ENCODE measurements at regions not wholly inside any gene's neighbourhood (a gene's known extent, or its start where the extent isn't known, plus 50 kb on each side); places are given as distances from the start of the nearest gene placed in this dataset.

DNA sequence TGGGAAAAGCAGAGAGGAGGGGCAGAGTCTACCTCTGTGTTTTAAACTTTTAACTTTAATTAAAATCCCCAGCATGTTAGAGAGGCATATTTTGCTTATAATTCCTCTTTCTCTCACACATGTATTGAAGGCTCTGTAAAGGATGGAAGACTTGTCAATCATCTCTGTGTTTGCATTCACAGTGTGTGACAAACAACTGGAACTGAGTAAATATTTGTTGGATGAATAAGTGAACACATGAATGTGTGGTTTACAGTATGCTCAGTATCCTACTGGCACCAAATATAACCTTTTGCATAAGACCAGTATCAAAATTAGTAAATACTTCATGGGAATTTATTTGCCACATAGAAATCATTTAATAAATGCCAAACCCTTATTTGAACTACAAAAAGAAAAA lies 829.0 kb downstream of the GRID1 start:
- no peaks in the 10 kb centered on the region for H3K36me3 ChIP-seq (ENCODE audit: control insufficient read depth, insufficient read depth, low read length)
- H3K27me3 ChIP-seq (ENCODE audit: control insufficient read depth, insufficient read depth, low read length), result no peaks in the 10 kb centered on the region
- no peak overlapping the region for H3K4me3 ChIP-seq (ENCODE audit: low read depth, low read length)
- H3K27ac ChIP-seq (ENCODE audit: low read depth, low read length), result no peak overlapping the region
- no peaks in the 10 kb centered on the region for H3K9me3 ChIP-seq (ENCODE audit: control insufficient read depth, insufficient read depth, low read depth, low read length)
- H3K4me1 ChIP-seq (ENCODE audit: control insufficient read depth, insufficient read depth, low read length), result peaks cover 6% of the 10 kb centered on the region; the same call in 1 of the 2 replicates
- H3K9ac ChIP-seq (ENCODE audit: low read length), result no peak overlapping the region

DNA sequence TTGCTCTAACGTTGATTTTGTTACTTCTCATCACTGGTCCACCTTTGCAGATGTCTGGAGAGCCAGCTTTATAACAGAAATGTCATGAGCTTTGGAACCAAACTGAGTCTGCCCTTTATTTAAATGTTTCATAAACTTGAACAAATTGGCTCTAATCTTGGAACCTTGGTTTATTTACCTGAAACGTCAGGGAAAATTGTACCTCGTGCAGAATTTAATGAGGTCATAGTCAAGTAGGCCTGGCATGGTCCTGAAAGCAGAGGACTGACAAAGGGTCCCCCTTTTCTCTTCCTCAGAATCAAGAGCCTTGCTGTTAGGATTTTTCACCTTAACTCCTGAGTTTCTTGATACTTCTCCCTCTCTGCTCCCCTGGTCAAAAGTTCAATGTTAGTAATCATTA lies 828.0 kb downstream of the GRID1 start:
- H3K27ac ChIP-seq (ENCODE audit: low read depth, low read length), result no peak overlapping the region
- no peak overlapping the region for H3K9ac ChIP-seq (ENCODE audit: low read length)
- no peaks in the 10 kb centered on the region for H3K9me3 ChIP-seq (ENCODE audit: control insufficient read depth, insufficient read depth, low read depth, low read length)
- H3K36me3 ChIP-seq (ENCODE audit: control insufficient read depth, insufficient read depth, low read length), result no peaks in the 10 kb centered on the region
- no peak overlapping the region for H3K4me3 ChIP-seq (ENCODE audit: low read depth, low read length)
- peaks cover 14% of the 10 kb centered on the region for H3K4me1 ChIP-seq (ENCODE audit: control insufficient read depth, insufficient read depth, low read length)
- H3K27me3 ChIP-seq (ENCODE audit: control insufficient read depth, insufficient read depth, low read length), result no peaks in the 10 kb centered on the region

DNA sequence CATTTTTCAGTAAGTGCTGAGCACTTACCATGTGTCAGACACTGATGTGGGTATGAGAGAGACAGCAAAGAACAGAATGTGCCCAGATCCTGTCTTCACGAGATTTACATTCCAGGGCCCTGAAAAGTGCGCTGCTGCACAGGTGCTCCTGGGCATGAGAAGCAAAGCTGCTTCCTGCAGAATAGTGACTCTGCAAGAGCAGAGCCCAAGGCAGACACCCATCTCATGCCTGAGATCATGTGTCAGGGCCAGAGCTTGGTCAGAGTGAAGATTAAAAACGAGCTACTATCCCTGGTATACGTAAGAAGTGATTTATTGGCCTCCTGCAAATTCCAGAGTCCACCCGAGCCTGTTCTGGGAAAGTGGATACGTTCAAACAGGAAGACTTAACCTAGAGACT lies 824.4 kb downstream of the GRID1 start:
- Histone ChIP-seq H3K9me3 (ENCODE audit: control insufficient read depth, insufficient read depth, low read depth, low read length) (no peaks in the 10 kb centered on the region), H3K4me1 (ENCODE audit: control insufficient read depth, insufficient read depth, low read length) (peaks cover 17% of the 10 kb centered on the region), H3K27me3 (ENCODE audit: control insufficient read depth, insufficient read depth, low read length) (no peaks in the 10 kb centered on the region), H3K36me3 (ENCODE audit: control insufficient read depth, insufficient read depth, low read length) (no peaks in the 10 kb centered on the region), H3K27ac (ENCODE audit: low read depth, low read length) (no peak overlapping the region), H3K4me3 (ENCODE audit: low read depth, low read length) (no peak overlapping the region), H3K9ac (ENCODE audit: low read length) (no peak overlapping the region)

GRCh38 chr10:85542936-85543730 lies 823.5 kb downstream of the GRID1 start:
- H3K4me1 ChIP-seq (ENCODE audit: control insufficient read depth, insufficient read depth, low read length), result peaks cover 25% of the 10 kb centered on the region
- H3K9me3 ChIP-seq (ENCODE audit: control insufficient read depth, insufficient read depth, low read depth, low read length), result no peaks in the 10 kb centered on the region
- H3K4me3 ChIP-seq (ENCODE audit: low read depth, low read length), result no peak overlapping the region
- no peaks in the 10 kb centered on the region for H3K27me3 ChIP-seq (ENCODE audit: control insufficient read depth, insufficient read depth, low read length)
- no peak overlapping the region for H3K27ac ChIP-seq (ENCODE audit: low read depth, low read length)
- H3K36me3 ChIP-seq (ENCODE audit: control insufficient read depth, insufficient read depth, low read length), result no peaks in the 10 kb centered on the region
- no peak overlapping the region for H3K9ac ChIP-seq (ENCODE audit: low read length)

DNA sequence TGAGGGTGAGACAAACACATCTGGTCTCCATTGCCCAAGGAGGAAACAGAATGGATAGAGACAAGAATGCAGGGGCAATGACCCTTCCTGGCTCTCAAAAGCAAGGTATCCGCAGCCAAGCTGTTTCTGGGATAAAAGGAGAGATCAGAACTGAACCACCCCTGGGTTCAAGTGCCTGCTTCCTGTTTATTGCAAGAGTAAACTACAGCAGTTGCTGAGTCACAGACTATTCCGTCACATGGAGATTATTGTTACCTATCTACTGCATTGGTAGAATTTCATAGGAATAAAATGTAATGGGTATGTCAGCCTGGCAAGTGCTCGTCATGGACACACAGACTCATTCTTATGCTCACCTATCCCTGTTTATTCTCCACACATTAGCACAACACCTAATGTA lies 821.6 kb downstream of the GRID1 start:
- no peak overlapping the region for H3K4me3 ChIP-seq (ENCODE audit: low read depth, low read length)
- H3K27me3 ChIP-seq (ENCODE audit: control insufficient read depth, insufficient read depth, low read length), result no peaks in the 10 kb centered on the region
- no peak overlapping the region for H3K27ac ChIP-seq (ENCODE audit: low read depth, low read length)
- no peak overlapping the region for H3K9ac ChIP-seq (ENCODE audit: low read length)
- H3K36me3 ChIP-seq (ENCODE audit: control insufficient read depth, insufficient read depth, low read length), result no peaks in the 10 kb centered on the region
- H3K4me1 ChIP-seq (ENCODE audit: control insufficient read depth, insufficient read depth, low read length), result peaks cover 28% of the 10 kb centered on the region
- no peaks in the 10 kb centered on the region for H3K9me3 ChIP-seq (ENCODE audit: control insufficient read depth, insufficient read depth, low read depth, low read length)

DNA sequence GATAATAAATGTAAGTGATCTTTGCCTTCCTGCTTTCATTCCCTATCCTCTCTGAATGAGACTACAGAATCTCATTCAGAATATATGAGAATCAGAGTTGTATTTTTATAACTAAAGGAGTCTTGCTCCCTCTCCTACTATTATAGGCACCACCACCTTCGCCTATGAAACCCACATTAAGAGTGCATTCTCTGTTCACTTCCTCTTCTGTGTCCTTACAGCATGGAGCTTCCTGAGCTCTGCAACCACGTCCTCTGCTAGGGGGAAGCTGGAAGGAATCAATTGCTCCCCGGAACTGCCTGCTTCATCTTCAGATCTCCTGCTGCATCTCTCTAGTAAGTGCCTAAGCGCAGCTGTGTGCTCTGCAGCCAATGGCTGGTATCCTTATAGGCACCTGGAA lies 820.7 kb downstream of the GRID1 start:
- no peak overlapping the region for H3K4me3 ChIP-seq (ENCODE audit: low read depth, low read length)
- no peak overlapping the region for H3K27ac ChIP-seq (ENCODE audit: low read depth, low read length)
- no peaks in the 10 kb centered on the region for H3K27me3 ChIP-seq (ENCODE audit: control insufficient read depth, insufficient read depth, low read length)
- no peak overlapping the region for H3K9ac ChIP-seq (ENCODE audit: low read length)
- H3K36me3 ChIP-seq (ENCODE audit: control insufficient read depth, insufficient read depth, low read length), result no peaks in the 10 kb centered on the region
- H3K9me3 ChIP-seq (ENCODE audit: control insufficient read depth, insufficient read depth, low read depth, low read length), result no peaks in the 10 kb centered on the region
- H3K4me1 ChIP-seq (ENCODE audit: control insufficient read depth, insufficient read depth, low read length), result peaks cover 28% of the 10 kb centered on the region

DNA sequence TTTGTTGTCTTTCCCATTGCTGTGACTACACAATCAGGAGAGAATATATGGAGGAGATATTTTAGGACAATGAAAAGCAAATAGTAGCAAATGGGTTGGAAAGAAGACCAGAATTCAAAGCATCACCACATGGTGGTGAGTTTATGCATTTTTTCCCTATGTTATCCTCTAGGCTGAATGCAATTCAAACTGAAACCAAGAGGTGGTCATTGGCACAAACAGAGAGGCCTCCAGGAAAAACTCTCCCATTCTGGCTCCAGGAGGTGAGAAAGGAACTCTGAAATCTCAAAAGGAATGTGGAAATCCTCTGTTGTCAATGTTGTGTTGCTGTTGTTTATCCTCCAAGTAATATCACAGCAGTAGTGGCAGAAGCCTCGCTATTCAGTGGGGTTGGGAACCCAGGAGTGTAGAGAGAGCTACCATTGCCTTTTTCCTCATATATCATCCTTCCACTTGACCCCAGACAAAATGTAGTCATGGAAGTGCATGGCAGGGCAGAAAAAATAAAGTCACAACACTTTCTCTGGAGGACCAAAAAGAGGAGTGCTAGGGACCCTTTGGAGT lies 819.1 kb downstream of the GRID1 start:
- Histone ChIP-seq H3K9me3 (ENCODE audit: control insufficient read depth, insufficient read depth, low read depth, low read length) (no peaks in the 10 kb centered on the region), H3K4me1 (ENCODE audit: control insufficient read depth, insufficient read depth, low read length) (peaks cover 28% of the 10 kb centered on the region), H3K27me3 (ENCODE audit: control insufficient read depth, insufficient read depth, low read length) (no peaks in the 10 kb centered on the region), H3K9ac (ENCODE audit: low read length) (no peak overlapping the region), H3K27ac (ENCODE audit: low read depth, low read length) (no peak overlapping the region), H3K4me3 (ENCODE audit: low read depth, low read length) (no peak overlapping the region), H3K36me3 (ENCODE audit: control insufficient read depth, insufficient read depth, low read length) (no peaks in the 10 kb centered on the region)

DNA sequence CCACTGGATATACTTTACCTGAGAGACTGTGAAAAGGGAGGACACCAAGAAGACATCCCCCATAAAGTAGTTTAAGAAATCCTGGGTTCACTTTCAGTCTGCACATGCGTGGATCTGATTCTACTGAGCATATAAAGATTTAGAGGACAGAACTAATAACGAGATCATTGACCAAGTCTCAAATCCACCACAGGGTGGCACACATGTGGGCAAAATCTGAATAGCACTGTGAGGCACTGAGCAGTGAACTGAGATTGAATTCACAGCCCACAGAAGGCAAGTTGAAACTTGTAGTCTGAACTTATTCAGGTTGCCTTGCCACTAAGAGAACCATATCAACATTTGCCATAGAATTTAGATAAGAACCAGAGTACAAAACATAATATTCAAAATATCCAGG lies 818.6 kb downstream of the GRID1 start:
- no peak overlapping the region for H3K4me3 ChIP-seq (ENCODE audit: low read depth, low read length)
- H3K27ac ChIP-seq (ENCODE audit: low read depth, low read length), result no peak overlapping the region
- H3K9ac ChIP-seq (ENCODE audit: low read length), result no peak overlapping the region
- H3K36me3 ChIP-seq (ENCODE audit: control insufficient read depth, insufficient read depth, low read length), result no peaks in the 10 kb centered on the region
- H3K9me3 ChIP-seq (ENCODE audit: control insufficient read depth, insufficient read depth, low read depth, low read length), result no peaks in the 10 kb centered on the region
- no peaks in the 10 kb centered on the region for H3K27me3 ChIP-seq (ENCODE audit: control insufficient read depth, insufficient read depth, low read length)
- H3K4me1 ChIP-seq (ENCODE audit: control insufficient read depth, insufficient read depth, low read length), result peaks cover 23% of the 10 kb centered on the region

All from HUES6 (cell line).